Right lobe of liver (tissue), 4 donors: ENCODE measurements at regions not wholly inside any gene's neighbourhood (a gene's known extent, or its start where the extent isn't known, plus 50 kb on each side); places are given as distances from the start of the nearest gene placed in this dataset.

ENCODE experiments used
- CTCF ChIP-seq, 4 donors: fragments of 200-600 bp in 3 of 4; fragments of 450-650 bp in 1 of 4; IDR thresholded peaks; one replicate each; pipeline versions ENCODE4 v1.5.1 to v1.8.0; 2016 to 2022; ENCODE audit warnings: antibody characterized with exemption in 4 of 4, mild to moderate bottlenecking in 2 of 4
- POLR2A ChIP-seq: fragments of 450-650 bp; IDR thresholded peaks from one replicate; pipeline ENCODE4 v1.6.1; 2017; ENCODE audit warnings: antibody characterized with exemption, mild to moderate bottlenecking
- donor health status: DM: no; HTN: no; CAD: no.
- donor health status: DM: no; HTN: no; CAD: no.
- donor health status: DM: no; HTN: yes; CAD: no.

GRCh38 chr2:164178835-164179465, 442.3 kb downstream of the GRB14 start:
- TF ChIP-seq POLR2A (no peak), CTCF (IDR thresholded peaks at IDR 0.05) (no peak)
